Retina (tissue), 1 donor: ENCODE measurements at regions not wholly inside any gene's neighbourhood (a gene's known extent, or its start where the extent isn't known, plus 50 kb on each side); places are given as distances from the start of the nearest gene placed in this dataset.

Experiments used
- DNase-seq: peaks from one replicate; pipeline ENCODE4 v3.0.0-alpha.2; 2016

DNA sequence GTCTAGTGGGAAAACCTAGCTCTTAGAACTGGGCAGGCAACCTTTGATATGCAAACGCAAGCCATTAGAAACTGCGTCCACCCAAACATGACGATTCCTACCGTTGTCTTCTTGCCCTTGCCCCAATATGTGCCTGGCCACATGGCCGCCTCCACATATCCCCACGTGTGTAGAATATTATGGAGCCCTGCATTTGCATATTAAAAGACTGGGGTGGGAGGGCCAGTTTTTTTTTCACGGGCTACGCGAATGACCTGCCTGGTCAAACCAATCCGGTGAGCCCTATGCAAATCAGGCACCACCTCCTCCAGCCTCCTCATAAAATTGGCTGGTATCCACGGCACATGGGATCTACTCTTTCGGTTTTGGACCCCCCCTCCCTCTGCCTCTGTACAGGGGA is 381.0 kb upstream of the RGMA start:
- no peak for DNase-seq

DNA sequence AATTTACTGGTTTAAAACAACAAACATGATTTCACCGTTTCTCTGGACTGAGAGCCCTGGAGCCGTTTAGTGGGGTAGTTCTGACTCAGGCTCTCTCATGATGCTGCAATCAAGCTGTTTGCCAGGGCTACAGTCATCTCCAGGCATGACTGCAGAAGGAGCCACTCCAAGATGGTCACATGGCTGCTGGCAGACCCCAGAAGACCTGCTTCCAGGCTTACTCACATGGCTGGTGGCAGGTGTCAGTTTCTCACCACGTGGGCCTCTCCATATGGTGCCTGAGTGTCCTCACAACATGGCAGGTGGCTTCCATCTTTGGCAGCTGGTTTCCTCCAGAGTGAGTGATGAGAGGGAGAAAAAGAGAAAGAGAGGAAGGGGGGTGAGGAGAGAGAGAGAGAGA is 378.3 kb upstream of the RGMA start:
- DNase-seq, result peak; percentile 31

DNA sequence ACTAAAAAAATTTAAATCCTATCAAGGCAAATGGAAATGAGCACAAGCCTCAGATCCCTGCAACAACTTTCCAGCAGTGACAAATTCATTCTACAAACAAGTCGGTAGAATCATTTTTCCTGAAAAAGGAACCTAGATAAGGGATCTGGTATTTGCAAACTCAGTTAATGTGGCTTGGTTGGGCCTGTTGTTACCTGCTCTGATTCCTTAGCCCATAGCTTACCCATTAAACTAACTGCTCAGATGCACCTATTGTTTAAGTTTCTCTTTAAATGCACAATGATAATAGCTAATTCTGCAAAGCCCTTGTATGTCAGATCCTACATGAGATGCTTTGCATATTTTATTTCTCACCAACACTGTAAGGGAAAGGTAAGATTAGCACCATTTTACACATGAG is 377.4 kb upstream of the RGMA start:
- no peak for DNase-seq

GRCh38 chr15:93462690-93463089 is 373.7 kb upstream of the RGMA start:
- DNase-seq, result no peak

GRCh38 chr15:93460717-93461116 is 371.7 kb upstream of the RGMA start:
- DNase-seq, result no peak

DNA sequence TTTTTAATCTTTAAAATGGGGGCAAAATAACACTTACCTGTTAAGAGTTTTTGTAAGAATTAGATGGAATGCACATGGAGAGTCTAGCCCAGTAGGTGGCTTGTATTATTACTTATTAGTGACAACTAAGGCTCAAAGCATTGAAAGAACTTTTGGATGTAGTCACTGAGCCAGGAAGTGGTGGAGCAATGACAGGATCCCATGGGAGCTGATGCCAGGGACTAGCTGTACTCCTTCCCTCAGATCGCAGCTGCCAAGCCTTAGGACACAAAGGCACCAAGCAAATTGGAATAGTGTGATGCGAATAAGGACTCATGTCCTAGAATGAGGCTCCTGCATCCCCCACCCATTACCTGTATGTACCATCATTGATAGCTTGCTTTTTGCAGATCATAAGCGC is 370.4 kb upstream of the RGMA start:
- no peak for DNase-seq

DNA sequence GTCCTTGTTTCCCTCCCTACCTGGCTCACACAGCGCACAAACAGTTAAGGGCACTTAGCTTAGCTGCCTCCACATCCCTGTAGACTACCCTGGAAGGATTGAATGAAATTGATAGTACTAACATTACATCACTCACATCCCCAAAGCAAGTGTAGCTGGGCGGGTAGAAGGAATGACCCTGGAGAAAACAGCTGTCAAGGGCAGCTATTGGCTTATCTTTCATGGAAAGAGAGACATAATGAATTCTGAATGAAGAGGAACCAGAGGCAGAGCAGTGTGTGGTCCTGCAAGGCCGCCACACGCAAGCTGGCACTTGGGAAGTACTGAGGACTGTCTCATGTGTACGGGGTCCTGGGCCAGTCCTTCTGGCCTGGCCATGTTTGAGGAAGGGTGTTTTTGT is 369.6 kb upstream of the RGMA start:
- peak; percentile 42 for DNase-seq

- DNase-seq, result no peak
These were observed 365.8 kb upstream of the RGMA start for GRCh38 chr15:93454788-93455187.

DNA sequence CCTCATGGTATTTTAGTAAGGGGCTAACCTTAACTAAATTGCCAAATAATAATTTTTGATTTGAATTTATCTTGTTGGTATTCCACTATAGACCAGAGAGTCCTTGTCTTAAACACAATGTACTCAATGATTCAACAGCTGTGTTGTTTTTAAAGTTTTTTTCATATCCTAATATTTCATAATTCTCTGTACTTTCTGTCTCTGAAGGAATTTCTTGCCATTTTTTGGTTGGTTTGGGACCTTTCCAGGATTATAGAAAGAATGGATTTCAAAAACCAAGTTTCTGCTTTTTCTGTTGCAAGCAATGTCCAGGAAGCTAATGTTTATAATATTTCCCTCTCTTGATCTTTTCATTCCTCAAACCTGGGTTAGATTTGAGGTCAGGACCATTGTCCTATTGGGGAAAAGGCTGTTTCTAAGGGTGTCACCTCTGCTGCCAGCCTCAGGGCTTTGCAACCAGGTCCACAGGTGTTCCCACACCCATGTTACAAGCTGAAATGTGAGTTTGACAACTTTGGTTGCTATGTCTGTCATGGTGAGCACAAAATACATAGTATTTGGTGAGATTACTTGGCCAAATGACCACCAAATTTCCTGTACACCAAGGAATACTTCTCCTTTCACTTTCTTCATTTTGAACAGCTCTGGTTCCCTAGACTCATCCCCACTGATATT is 363.7 kb upstream of the RGMA start:
- no peak for DNase-seq

GRCh38 chr15:93451822-93452221 is 362.8 kb upstream of the RGMA start:
- DNase-seq, result no peak

- DNase-seq, result no peak
These were observed 362.3 kb upstream of the RGMA start for GRCh38 chr15:93451265-93451664.

GRCh38 chr15:93449798-93450197 is 360.8 kb upstream of the RGMA start:
- DNase-seq, result no peak

- DNase-seq, result no peak
These were observed 349.3 kb upstream of the RGMA start for GRCh38 chr15:93438310-93438709.

GRCh38 chr15:93432474-93432873 is 343.5 kb upstream of the RGMA start:
- DNase-seq, result no peak

GRCh38 chr15:93428807-93429351 is 339.9 kb upstream of the RGMA start:
- no peak for DNase-seq

- DNase-seq, result no peak
These were observed 339.1 kb upstream of the RGMA start for GRCh38 chr15:93428150-93428549.

DNA sequence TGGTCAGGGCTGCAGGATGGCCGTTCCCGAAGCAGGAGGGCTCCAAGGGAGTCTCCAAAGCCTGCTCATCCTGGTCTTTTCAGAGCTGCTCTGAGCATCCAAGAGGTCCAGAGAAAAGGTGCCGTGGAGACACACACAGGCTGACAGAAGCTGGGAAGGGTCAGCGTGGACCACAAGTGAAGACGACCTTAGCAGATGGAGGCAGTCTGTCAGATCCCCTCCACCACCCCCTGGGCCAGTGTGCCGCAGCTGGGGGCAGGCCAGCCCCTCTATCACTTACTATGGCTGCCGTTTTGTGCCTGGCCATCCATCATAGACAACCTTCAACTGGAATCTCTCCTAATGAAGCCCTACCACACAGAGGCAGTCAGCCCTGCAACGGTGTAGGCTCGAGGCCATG is 335.1 kb upstream of the RGMA start:
- DNase-seq, result no peak

DNA sequence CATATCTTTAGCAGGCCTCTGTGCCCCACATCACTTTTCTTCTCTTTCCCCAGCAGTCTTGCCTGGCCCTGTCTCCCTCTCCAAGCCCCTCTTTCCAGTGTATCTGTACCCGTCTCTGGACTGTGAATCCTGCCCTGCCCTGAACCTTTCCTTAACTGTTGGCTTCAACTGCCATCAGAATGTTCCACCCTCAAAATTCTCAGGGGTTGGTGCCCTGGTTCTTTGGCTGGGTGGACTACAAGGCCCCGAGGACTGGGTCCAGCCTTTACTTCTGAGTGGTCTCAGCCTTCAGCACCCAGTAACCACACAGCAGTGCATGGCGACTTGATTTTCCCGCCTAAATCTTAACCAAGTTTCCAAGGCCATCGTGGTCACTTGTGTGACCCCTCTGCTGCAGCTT is 333.5 kb upstream of the RGMA start:
- DNase-seq, result no peak

GRCh38 chr15:93420477-93420876 is 331.5 kb upstream of the RGMA start:
- no peak for DNase-seq

DNA sequence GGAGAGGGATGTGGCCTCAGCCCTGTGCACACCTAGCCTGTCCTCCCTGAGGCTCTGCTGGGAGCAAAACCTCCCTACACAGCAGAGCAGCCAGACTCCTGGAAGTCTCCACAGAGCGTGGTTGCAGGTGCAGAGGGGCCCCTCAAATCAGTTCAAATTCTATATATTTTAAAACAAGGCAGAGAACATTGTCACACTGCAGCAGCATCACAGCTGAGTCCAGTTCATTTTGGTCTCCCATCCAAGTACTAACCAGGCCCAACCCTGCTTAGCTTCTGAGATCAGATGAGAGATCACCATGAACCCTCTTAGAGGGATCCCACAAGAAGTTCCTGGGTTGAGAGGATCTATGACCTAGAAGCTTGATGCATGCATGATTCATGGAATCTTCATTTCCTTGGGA is 331.0 kb upstream of the RGMA start:
- no peak for DNase-seq

- DNase-seq, result no peak
These were observed 329.6 kb upstream of the RGMA start for GRCh38 chr15:93418566-93418965.

DNA sequence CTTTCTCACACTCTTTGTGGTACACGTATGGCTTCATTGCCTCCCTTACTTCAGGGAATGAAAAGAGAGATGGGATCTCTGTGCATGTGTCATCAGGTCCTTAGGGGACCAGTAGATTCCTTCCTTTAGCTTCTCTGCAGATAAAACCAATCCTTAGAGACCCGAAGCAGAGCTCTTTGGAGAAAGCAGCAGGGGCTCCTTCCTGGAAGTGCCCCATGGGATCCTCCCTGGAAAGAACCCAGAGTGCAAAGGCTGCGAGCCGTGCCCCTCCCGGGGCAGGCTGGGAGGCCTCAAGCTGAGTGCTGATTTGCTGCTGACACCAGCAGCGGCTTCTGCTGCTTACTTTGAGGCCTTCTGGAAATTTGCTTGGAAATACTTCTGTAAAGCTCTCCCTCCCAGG is 328.6 kb upstream of the RGMA start:
- DNase-seq, result no peak

DNA sequence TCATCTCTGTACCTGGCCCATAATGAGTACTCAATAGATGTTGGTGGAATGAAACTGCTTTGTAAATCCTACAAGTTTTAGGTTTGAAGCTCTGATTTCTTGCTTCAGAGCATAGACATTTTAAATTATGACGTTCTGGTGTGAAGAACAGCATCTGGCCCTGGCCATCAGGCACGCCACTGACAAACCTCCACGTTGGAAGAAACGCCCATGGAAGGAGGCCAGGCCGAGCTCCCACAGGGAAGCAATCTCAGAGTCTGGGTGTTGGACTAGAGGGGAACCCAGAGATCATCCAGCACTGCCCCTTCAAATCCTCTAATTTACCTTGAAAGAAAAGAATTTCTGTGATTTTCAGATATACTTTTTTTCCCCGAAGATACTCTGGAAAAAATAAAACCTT is 328.1 kb upstream of the RGMA start:
- DNase-seq, result no peak

GRCh38 chr15:93415576-93415975 is 326.6 kb upstream of the RGMA start:
- DNase-seq, result no peak

- no peak for DNase-seq
These were observed 325.7 kb upstream of the RGMA start for GRCh38 chr15:93414576-93415231.
